Cardiac fibroblast (primary cell): ENCODE measurements at regions not wholly inside any gene's neighbourhood (a gene's known extent, or its start where the extent isn't known, plus 50 kb on each side); places are given as distances from the start of the nearest gene placed in this dataset.

ENCODE experiments used
- DNase-seq, 2 donors: peaks; one replicate each; pipeline versions ENCODE4 v3.0.0 to v3.0.0-alpha.2; 2010; ENCODE audit warnings: low read depth in 2 of 2
- H3K4me3 ChIP-seq, 2 donors: replicated peaks in 1 of 2; 1 replicate in 1 of 2; 2 replicates in 1 of 2; pipeline ENCODE4 v1.5.1; 2011; ENCODE audit warnings: low read depth in 2 of 2, low read length in 2 of 2, mild to moderate bottlenecking in 2 of 2, moderate library complexity in 1 of 2
- TF ChIP-seq, protein P1 (sequence below): IDR thresholded peaks from one replicate; pipeline ENCODE4 v1.5.1; 2011; ENCODE audit warnings: low read depth, mild to moderate bottlenecking, low read length, inconsistent platforms

DNA sequence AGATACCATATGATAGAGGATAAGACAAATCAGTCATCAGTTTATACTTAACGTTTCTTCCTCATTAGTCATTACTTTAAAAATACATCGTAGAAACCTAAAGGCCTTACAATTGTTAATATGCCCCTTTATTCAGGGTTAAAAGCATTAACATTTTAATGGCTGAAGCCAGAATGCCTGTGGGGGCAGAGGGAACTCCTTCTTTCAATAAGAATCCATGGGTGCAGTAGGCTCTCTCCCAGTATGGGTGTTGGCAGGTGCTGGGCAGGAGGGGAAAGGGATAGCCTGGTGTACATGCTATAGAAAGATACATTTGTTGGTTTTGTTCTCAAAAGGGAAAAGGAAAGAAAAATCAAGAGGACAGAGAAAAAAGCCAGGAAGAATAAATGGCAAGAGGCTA lies 1035.7 kb upstream of the POU3F3 start:
- no peak overlapping the region for H3K4me3 ChIP-seq
- DNase-seq = no peak
- TF ChIP-seq, protein P1, sequence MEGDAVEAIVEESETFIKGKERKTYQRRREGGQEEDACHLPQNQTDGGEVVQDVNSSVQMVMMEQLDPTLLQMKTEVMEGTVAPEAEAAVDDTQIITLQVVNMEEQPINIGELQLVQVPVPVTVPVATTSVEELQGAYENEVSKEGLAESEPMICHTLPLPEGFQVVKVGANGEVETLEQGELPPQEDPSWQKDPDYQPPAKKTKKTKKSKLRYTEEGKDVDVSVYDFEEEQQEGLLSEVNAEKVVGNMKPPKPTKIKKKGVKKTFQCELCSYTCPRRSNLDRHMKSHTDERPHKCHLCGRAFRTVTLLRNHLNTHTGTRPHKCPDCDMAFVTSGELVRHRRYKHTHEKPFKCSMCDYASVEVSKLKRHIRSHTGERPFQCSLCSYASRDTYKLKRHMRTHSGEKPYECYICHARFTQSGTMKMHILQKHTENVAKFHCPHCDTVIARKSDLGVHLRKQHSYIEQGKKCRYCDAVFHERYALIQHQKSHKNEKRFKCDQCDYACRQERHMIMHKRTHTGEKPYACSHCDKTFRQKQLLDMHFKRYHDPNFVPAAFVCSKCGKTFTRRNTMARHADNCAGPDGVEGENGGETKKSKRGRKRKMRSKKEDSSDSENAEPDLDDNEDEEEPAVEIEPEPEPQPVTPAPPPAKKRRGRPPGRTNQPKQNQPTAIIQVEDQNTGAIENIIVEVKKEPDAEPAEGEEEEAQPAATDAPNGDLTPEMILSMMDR = no peak

DNA sequence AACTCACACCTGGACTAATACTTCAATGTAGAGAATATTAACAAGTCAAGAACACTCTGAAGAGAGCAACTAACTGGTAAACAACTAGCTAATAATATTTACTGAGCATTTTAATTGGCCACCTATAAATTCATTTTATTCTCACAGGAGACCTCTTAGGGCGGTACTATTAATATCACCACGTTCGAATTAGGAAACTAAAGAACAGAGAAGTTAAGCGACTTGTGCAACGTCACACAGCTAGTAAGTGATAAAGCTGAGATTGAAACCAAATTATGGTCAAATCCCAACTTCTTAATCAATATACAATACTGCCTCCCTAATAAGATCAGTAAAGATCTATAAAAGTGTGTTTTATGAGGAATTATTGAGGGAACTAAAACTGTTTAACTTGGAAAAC lies 1034.3 kb upstream of the POU3F3 start:
- no peak for DNase-seq
- H3K4me3 ChIP-seq = no peak overlapping the region
- TF ChIP-seq, protein P1 = no peak

DNA sequence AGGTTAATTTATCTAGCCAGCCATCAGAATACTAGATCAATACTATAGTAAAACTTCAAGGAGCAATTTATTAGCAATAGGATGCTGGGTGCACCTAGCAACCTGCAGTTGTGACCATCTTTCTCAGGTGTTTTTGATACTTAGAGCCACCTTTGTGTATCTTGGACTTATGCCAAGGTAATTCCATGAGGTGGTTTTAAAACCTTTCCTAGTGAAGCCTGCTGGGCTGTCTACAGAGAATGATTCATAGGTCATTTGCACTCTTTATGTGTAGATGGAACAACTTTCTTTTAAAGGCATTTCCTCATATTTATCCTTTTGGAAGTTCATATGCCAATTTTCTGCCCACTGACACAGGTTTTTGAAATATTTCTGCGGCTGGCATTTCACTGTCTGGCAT lies 1030.1 kb upstream of the POU3F3 start:
- TF ChIP-seq, protein P1 = no peak
- no peak overlapping the region for H3K4me3 ChIP-seq
- no peak for DNase-seq

DNA sequence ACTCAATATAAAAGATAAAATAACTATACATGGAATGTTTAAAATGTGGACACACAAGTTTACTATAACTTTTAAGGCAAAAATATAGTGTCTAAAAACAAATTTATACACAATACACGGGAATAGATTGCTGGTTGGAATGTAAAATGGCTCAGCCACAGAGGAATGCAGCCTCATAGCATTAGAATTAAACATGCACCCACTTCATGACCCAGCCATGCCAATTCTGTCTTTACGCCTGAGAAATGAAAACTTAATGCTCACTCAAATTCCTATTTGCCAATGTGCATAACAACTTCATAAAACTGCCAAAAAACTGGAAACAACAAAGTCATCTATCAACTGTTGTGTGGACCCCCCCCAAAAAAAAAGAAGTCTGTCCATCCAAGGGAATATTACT lies 1006.6 kb upstream of the POU3F3 start:
- DNase-seq = no peak
- TF ChIP-seq, protein P1 = no peak
- no peak overlapping the region for H3K4me3 ChIP-seq

DNA sequence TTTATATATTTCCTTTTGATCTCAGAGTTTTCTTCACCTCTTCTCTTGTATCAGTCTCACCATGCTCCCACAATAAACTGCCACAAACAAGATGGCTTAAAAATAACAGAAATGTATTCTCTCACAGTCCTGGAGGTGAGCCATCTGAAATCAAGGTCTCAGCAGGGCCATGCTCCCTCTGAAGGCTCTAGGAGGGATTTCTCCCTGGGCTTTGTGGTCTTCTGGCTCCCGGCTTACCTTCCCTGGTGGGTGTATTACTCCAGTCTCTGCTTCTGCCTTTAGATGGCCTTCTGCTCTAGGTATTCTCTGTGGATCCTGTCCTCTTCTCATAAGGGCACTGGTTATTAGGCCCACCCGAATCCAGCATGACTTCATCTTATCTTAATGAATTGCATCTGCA lies 994.7 kb upstream of the POU3F3 start:
- TF ChIP-seq, protein P1 = no peak
- DNase-seq = no peak
- H3K4me3 ChIP-seq = no peak overlapping the region

DNA sequence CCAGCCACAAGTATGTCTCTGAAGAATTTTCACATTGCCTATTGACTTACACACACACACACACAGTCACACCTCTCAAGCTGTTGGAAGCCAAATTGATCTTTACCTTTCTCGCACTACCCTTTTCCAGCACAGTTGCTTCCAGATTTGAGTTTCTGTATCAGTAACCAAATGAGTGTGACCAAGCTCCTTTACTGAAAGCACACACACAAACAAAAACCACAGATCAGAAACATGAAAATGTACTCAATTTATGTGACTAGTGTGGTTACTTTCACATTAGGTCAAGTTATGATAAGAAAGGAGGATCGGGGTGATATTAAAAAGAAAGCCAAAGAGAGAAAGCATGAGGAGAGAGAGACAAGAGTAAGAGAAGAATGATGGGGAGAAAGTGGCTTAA lies 993.9 kb upstream of the POU3F3 start:
- TF ChIP-seq, protein P1 = no peak
- DNase-seq = no peak
- H3K4me3 ChIP-seq = no peak overlapping the region

DNA sequence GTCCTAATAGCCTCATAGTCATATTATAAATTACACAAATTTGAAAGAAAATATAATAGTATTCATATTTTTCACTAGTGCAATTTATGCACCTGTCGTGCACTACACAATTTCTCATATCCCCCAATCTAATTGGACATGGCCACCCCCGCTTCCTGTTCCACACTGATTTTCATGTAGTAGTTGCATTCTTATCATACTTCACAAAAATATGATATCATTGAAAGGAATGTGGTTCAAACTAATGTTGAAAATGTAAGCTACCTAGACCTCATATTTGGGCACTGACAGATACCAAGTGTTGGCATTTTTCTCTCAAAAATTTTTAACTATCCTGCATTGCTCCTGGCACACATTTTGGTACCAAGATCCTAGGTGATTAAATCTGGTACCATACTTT lies 985.5 kb upstream of the POU3F3 start:
- no peak overlapping the region for H3K4me3 ChIP-seq
- TF ChIP-seq, protein P1 = no peak
- DNase-seq = no peak
